Thyroid gland (tissue), 4 donors: ENCODE measurements at regions not wholly inside any gene's neighbourhood (a gene's known extent, or its start where the extent isn't known, plus 50 kb on each side); places are given as distances from the start of the nearest gene placed in this dataset.

ENCODE experiments used
- POLR2A ChIP-seq, 2 donors: fragments of 450-650 bp; IDR thresholded peaks; one replicate each; pipeline ENCODE4 v1.6.1; 2017; ENCODE audit warnings: antibody characterized with exemption in 2 of 2, mild to moderate bottlenecking in 2 of 2, moderate library complexity in 1 of 2
- TF ChIP-seq, protein P1 (sequence below), 6 experiments: fragments of 200-600 bp in 3 of 6; fragments of 450-650 bp in 3 of 6; sonication (generic) in 3 of 6; IDR thresholded peaks; one replicate each; pipeline ENCODE4 v1.5.1; 2016 to 2019; ENCODE audit warnings: antibody characterized with exemption in 6 of 6, mild to moderate bottlenecking in 2 of 6, inconsistent platforms in 1 of 6, moderate library complexity in 1 of 6

DNA sequence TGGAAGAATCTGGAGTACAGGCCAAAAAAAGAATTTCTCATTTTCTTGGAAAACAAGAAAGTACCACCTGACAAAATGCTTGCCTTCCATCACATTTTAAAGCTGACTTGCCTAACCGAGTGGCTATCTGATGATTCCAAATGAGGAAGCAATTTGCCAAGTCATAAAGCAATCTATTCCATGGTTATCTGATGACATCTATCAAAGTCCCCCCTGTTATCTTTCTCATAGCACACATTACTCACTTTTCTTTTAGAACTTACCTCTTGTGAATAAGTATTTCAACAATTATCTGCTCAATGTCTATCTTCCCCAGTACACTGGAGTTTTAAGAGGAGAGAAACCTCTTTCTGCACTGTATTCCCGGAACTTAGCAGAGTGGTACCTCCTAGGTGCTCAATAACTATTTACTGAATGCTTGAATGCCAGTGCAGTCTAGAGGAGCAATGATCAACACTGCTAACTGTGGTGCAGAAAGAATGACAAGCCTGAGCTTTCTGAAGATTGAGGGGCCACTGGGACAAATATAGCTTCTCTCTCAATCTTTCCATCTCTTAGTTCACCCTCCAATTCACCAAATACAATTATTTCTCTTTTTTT is 186.3 kb upstream of the ATP11B start:
- TF ChIP-seq, protein P1, sequence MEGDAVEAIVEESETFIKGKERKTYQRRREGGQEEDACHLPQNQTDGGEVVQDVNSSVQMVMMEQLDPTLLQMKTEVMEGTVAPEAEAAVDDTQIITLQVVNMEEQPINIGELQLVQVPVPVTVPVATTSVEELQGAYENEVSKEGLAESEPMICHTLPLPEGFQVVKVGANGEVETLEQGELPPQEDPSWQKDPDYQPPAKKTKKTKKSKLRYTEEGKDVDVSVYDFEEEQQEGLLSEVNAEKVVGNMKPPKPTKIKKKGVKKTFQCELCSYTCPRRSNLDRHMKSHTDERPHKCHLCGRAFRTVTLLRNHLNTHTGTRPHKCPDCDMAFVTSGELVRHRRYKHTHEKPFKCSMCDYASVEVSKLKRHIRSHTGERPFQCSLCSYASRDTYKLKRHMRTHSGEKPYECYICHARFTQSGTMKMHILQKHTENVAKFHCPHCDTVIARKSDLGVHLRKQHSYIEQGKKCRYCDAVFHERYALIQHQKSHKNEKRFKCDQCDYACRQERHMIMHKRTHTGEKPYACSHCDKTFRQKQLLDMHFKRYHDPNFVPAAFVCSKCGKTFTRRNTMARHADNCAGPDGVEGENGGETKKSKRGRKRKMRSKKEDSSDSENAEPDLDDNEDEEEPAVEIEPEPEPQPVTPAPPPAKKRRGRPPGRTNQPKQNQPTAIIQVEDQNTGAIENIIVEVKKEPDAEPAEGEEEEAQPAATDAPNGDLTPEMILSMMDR (IDR thresholded peaks at IDR 0.05): no peak
- no peak for TF ChIP-seq POLR2A (IDR thresholded peaks at IDR 0.05)
